Neutrophil (primary cell): ENCODE measurements at regions not wholly inside any gene's neighbourhood (a gene's known extent, or its start where the extent isn't known, plus 50 kb on each side); places are given as distances from the start of the nearest gene placed in this dataset.
"Not testable (repeated sequence)": the region's sequence is repeated elsewhere in the genome, so short reads cannot be mapped to it uniquely, and the experiment has no call there.

ENCODE experiments used
- H3K27ac ChIP-seq: fragments of 200-600 bp; sonication (generic); 2 replicates; pipeline ENCODE4 v1.5.1; 2016; ENCODE audit warnings: mild to moderate bottlenecking, moderate library complexity
- H3K27me3 ChIP-seq: fragments of 200-600 bp; sonication (generic); 2 replicates; pipeline ENCODE4 v1.6.0; 2016; ENCODE audit warnings: mild to moderate bottlenecking
- H3K36me3 ChIP-seq: fragments of 200-600 bp; sonication (generic); 2 replicates; pipeline ENCODE4 v1.5.1; 2017
- H3K4me1 ChIP-seq, 2 experiments: fragments of 200-600 bp in 1 of 2; sonication (generic) in 1 of 2; 1 replicate in 1 of 2; 2 replicates in 1 of 2; pipeline versions ENCODE4 v1.5.1 to v1.6.1; 2013 to 2016; ENCODE audit warnings: low read depth in 1 of 2, low read length in 1 of 2, mild to moderate bottlenecking in 1 of 2, moderate library complexity in 1 of 2; ENCODE audit not compliant: control insufficient read depth in 1 of 2, insufficient read depth in 1 of 2
- H3K4me3 ChIP-seq, 2 experiments: fragments of 200-600 bp in 1 of 2; sonication (generic) in 1 of 2; 1 replicate in 1 of 2; 2 replicates in 1 of 2; pipeline ENCODE4 v1.5.1; 2013 to 2016; ENCODE audit warnings: low read depth in 1 of 2, low read length in 1 of 2, mild to moderate bottlenecking in 1 of 2, moderate library complexity in 1 of 2
- H3K9me3 ChIP-seq: fragments of 200-600 bp; sonication (generic); 2 replicates; pipeline ENCODE4 v1.5.1; 2016
- CTCF ChIP-seq: fragments of 200-600 bp; sonication (generic); IDR thresholded peaks from 2 replicates; pipeline ENCODE4 v1.5.1; 2016; ENCODE audit warnings: antibody characterized with exemption

GRCh38 chr6:12635375-12635774 lies 81.2 kb upstream of the PHACTR1 start:
- no peak for TF ChIP-seq CTCF
- no peak overlapping the region for H3K4me3 ChIP-seq

GRCh38 chr6:12635813-12636212 lies 80.8 kb upstream of the PHACTR1 start:
- no peak for TF ChIP-seq CTCF
- Histone ChIP-seq H3K9me3 (no peaks in the 10 kb centered on the region), H3K4me1 (no peaks in the 10 kb centered on the region), H3K27ac (no peak overlapping the region), H3K36me3 (no peaks in the 10 kb centered on the region), H3K27me3 (no peaks in the 10 kb centered on the region), H3K4me3 (no peak overlapping the region)

More at GRCh38 chr6:12635375-12635774, 81.2 kb upstream of the PHACTR1 start:
- Histone ChIP-seq H3K27ac (no peak overlapping the region), H3K9me3 (no peaks in the 10 kb centered on the region), H3K27me3 (no peaks in the 10 kb centered on the region), H3K4me1 (no peaks in the 10 kb centered on the region), H3K36me3 (no peaks in the 10 kb centered on the region)

- Histone ChIP-seq H3K9me3 (no peaks in the 10 kb centered on the region), H3K27ac (no peak overlapping the region), H3K36me3 (no peaks in the 10 kb centered on the region), H3K27me3 (no peaks in the 10 kb centered on the region), H3K4me1 (no peaks in the 10 kb centered on the region), H3K4me3 (no peak overlapping the region)
- no peak for TF ChIP-seq CTCF
These were observed 80.2 kb upstream of the PHACTR1 start for GRCh38 chr6:12636336-12636735.

GRCh38 chr6:12637960-12638641 lies 78.5 kb upstream of the PHACTR1 start:
- no peaks in the 10 kb centered on the region for H3K36me3 ChIP-seq
- TF ChIP-seq CTCF: no peak
- no peak overlapping the region for H3K4me3 ChIP-seq
- H3K9me3 ChIP-seq: no peaks in the 10 kb centered on the region
- no peaks in the 10 kb centered on the region for H3K27me3 ChIP-seq
- no peaks in the 10 kb centered on the region for H3K4me1 ChIP-seq
- H3K27ac ChIP-seq: no peak overlapping the region

- H3K4me3 ChIP-seq: no peak overlapping the region
- H3K4me1 ChIP-seq: no peaks in the 10 kb centered on the region
- H3K27me3 ChIP-seq: no peaks in the 10 kb centered on the region
- H3K36me3 ChIP-seq: no peaks in the 10 kb centered on the region
- no peaks in the 10 kb centered on the region for H3K9me3 ChIP-seq
- TF ChIP-seq CTCF: no peak
- H3K27ac ChIP-seq: no peak overlapping the region
These were observed 76.1 kb upstream of the PHACTR1 start for GRCh38 chr6:12640438-12640837.

GRCh38 chr6:12641785-12642184 lies 74.8 kb upstream of the PHACTR1 start:
- not testable (repeated sequence) for H3K4me3 ChIP-seq, H3K9me3 ChIP-seq, H3K27me3 ChIP-seq, H3K4me1 ChIP-seq, H3K36me3 ChIP-seq, H3K27ac ChIP-seq
